ENCODE measurements at regions not wholly inside any gene's neighbourhood (a gene's known extent, or its start where the extent isn't known, plus 50 kb on each side); places are given as distances from the start of the nearest gene placed in this dataset.

DNA sequence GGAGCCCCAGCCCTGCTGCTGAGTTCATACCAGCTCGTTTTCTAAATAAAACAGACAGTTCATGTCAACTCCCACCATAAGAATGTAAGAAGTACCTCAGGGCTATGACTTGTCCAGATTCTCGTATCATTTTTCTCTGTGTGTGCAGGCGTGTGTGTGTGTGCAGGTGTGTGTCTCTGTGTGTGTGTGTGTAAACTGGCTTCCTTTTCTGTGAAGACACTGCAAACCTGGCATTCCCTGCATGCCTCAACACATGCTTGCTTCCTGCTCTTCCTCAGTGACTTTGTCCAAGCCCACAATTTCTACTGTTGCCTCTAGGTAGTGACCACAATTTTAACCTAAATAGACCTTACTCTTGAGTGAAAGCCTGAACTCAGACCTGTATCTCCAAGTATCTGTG is 879.0 kb downstream of the SLC4A3 start:
- Histone ChIP-seq H3K36me3 (ENCODE audit: insufficient read depth, low read length) (no peaks in the 10 kb centered on the region), H3K9me3 (ENCODE audit: control insufficient read depth, insufficient read depth, low read length) (no peaks in the 10 kb centered on the region), H3K4me1 (ENCODE audit: insufficient read depth, low read length) (peaks cover 2% of the 10 kb centered on the region; the same call in 1 of the 2 replicates), H3K9ac (ENCODE audit: low read depth, low read length) (no peak overlapping the region)

DNA sequence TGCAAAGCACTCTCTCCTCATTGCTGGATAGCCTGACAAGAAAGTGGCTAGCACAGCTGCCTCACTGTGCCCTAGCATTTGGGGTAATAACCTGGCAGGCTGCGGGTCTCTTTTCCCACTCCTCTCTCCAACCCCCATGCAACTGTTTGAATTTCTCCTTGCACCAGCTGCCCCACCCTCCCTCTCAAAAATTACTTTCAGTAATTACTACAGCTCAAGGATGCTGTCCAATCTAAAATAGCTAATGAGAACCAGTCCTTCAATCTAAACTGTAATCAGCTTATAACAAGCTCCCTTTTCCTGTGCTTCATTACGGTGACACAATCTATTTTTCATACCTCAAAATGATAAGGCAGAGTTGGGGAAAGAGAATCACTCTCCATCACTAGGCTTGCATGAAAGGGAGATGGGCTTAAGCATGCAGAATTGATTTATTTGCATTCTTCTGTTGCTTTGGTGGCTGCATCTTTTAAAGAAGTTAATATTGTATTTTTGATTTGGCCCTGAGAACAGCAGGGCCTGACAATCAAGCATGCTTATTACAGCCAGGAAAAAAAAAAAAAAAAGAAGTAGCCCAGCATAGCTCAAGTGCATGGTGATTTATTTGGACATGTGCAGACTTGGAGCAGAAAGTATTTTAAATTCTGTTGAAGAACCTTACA is 881.8 kb downstream of the SLC4A3 start:
- Histone ChIP-seq H3K36me3 (ENCODE audit: insufficient read depth, low read length) (no peaks in the 10 kb centered on the region), H3K4me1 (ENCODE audit: insufficient read depth, low read length) (peaks cover 2% of the 10 kb centered on the region; the same call in 1 of the 2 replicates), H3K9me3 (ENCODE audit: control insufficient read depth, insufficient read depth, low read length) (no peaks in the 10 kb centered on the region), H3K9ac (ENCODE audit: low read depth, low read length) (no peak overlapping the region)

DNA sequence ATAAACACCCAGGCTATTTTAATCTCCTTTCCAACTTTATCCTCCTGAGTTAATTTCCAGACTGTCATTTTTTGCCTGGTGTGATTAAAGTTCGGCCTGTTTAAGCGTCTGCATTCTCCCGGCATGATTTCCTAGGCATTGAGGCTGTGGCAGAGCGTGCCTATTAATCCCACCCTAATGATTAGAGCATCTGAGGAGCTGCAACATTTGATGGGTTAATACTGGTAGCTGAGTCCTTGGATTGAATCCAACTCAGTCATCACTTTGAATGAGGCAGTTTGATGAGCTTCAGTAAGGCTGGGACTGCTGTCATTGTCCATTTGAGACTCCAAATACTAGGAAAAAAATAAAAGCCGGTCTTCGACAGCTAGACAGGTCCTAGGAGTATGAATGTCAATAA is 882.5 kb downstream of the SLC4A3 start:
- H3K9ac ChIP-seq (ENCODE audit: low read depth, low read length), result no peak overlapping the region
- no peaks in the 10 kb centered on the region for H3K36me3 ChIP-seq (ENCODE audit: insufficient read depth, low read length)
- no peaks in the 10 kb centered on the region for H3K9me3 ChIP-seq (ENCODE audit: control insufficient read depth, insufficient read depth, low read length)
- H3K4me1 ChIP-seq (ENCODE audit: insufficient read depth, low read length), result peaks cover 2% of the 10 kb centered on the region; the same call in 1 of the 2 replicates

DNA sequence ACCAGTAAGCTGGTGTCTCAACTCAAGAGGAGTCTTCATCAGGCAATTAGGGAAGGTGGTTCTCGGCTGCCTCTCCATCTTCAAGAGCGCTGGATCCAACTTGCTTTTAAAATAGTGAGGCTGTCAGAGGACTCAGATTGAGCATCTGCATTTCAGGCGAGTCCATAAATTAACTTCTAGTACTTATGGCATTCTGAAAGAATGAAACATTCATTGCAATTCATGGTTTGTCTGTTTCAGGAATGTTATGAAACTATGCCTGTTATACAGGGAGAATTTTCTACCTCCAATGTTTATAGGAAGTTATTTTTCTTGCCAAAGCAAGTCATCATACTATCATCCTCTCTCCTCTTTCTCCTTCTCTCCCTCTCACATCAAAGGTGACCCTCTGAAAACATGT is 883.2 kb downstream of the SLC4A3 start:
- Histone ChIP-seq H3K36me3 (ENCODE audit: insufficient read depth, low read length) (no peaks in the 10 kb centered on the region), H3K4me1 (ENCODE audit: insufficient read depth, low read length) (peaks cover 2% of the 10 kb centered on the region; the same call in 1 of the 2 replicates), H3K9me3 (ENCODE audit: control insufficient read depth, insufficient read depth, low read length) (no peaks in the 10 kb centered on the region), H3K9ac (ENCODE audit: low read depth, low read length) (no peak overlapping the region)

DNA sequence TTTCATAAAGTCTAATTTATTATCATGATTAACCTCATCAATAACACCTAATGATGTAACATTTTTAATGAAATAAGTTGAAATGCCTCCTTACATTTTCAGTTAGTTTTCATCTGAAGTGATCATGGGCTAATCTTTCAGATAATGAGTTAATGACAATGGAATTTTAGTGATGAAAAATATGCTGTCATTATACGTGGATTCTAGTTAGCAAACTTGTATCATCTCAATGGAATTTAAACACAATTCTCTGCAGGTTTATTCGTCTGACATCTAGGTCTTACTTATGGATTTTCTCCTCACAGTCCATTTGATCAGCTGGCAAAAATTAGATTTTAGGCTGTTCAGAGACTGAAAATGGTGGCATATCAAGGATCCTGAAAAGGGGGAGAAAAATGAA is 885.0 kb downstream of the SLC4A3 start:
- H3K36me3 ChIP-seq (ENCODE audit: insufficient read depth, low read length), result no peaks in the 10 kb centered on the region
- no peaks in the 10 kb centered on the region for H3K9me3 ChIP-seq (ENCODE audit: control insufficient read depth, insufficient read depth, low read length)
- no peak overlapping the region for H3K9ac ChIP-seq (ENCODE audit: low read depth, low read length)
- H3K4me1 ChIP-seq (ENCODE audit: insufficient read depth, low read length), result peaks cover 2% of the 10 kb centered on the region; the same call in 1 of the 2 replicates

DNA sequence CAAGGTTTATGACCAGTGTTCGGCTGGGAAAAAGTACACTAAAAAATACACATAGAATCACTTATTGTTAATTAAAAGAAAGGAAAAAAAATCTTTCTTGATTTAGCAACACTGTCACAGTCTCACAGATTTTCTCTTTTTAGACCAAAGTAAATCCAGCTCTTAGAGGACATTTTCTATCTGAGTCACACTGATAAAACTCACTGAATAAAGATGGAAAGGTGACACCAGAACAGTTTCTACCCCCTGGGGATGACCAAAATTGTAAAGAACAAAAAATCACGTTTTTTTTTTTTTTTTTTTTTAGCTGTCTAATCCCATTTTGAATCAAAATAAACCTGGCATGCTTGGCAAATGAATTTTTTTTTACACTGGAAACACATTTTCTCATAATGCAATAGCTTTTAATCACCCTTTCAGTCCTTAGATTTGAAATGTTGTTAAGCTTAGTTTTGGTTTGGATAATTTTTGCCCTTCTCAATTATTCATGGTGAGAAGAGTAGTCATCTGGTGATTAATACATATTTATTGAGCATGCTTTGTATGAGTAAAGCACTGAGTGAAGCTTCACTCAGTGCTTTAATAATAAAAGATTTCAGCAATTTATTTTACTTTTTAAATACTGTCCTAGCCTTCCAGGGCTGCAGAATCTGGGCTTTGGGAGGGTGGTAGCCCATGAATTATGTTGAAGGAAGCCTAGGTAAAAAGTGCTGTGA is 886.3 kb downstream of the SLC4A3 start:
- no peak overlapping the region for H3K9ac ChIP-seq (ENCODE audit: low read depth, low read length)
- H3K4me1 ChIP-seq (ENCODE audit: insufficient read depth, low read length), result peaks cover 2% of the 10 kb centered on the region; the same call in 1 of the 2 replicates
- H3K36me3 ChIP-seq (ENCODE audit: insufficient read depth, low read length), result no peaks in the 10 kb centered on the region
- H3K9me3 ChIP-seq (ENCODE audit: control insufficient read depth, insufficient read depth, low read length), result no peaks in the 10 kb centered on the region

DNA sequence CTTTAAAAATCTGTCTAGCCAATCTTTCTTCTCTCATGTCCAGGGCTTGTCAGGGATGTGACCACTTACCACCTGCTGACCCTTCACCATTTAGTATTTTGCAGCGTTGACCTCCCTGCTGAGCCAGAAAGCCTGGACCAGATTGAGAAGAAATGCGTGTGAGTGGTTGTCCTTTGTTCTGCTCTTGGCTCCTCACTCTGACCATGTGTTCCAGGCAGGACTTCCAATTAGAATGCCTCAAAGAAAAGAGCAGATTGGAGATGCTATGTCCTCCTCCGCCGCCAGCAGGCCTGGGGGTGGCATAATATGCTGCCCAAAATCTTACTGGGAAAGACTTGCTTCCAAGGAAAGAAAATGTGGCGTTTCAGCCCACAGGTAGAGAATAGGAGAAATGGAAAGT is 894.1 kb downstream of the SLC4A3 start:
- Histone ChIP-seq H3K9ac (ENCODE audit: low read depth, low read length) (no peak overlapping the region), H3K4me1 (ENCODE audit: insufficient read depth, low read length) (no peaks in the 10 kb centered on the region), H3K9me3 (ENCODE audit: control insufficient read depth, insufficient read depth, low read length) (no peaks in the 10 kb centered on the region; the same call in 1 of the 2 replicates), H3K36me3 (ENCODE audit: insufficient read depth, low read length) (no peaks in the 10 kb centered on the region)

DNA sequence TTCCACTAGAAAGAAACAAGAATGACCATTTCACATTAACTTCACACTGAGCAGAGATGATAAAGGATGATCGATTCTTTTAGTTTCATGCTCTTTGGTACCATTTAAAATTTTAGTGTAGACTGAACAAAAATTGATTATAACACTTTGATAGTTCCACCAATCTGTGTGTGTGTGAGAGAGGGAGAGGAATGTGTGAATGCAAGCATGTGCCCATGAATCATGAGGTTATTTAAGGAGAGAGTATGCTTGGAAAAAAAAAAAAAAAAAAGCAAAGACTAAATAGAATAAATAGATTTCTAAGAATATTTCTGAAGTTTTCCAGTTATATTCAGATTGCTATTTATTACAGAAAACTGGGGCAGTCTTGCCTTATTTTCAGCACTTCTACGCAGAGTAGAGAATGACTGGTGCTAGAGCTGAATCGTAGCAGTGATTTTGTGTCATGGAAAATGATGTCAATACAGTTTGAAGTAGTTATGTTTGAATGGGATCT is 900.8 kb downstream of the SLC4A3 start:
- Histone ChIP-seq H3K9me3 (ENCODE audit: control insufficient read depth, insufficient read depth, low read length) (peaks cover 7% of the 10 kb centered on the region), H3K4me1 (ENCODE audit: insufficient read depth, low read length) (no peaks in the 10 kb centered on the region), H3K9ac (ENCODE audit: low read depth, low read length) (no peak overlapping the region), H3K36me3 (ENCODE audit: insufficient read depth, low read length) (no peaks in the 10 kb centered on the region)

DNA sequence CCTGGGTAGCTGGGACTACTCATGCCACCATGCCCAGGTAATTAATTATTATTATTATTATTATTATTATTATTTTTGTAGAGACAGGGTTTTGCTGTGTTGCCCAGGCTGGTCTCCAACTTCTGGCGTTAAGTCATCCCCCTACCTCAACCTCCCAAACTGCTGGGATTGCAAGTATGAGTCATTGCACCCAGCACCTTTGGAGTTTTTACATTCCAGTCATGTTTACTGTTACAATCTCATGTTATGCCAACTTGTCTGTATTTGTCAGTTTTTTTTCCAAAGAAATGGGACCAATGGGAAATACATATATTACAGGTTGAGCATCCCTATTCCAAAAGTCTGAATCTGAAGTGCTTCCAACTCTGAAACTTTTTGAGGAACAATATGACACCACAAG is 903.8 kb downstream of the SLC4A3 start:
- H3K4me1 ChIP-seq (ENCODE audit: insufficient read depth, low read length), result no peaks in the 10 kb centered on the region

DNA sequence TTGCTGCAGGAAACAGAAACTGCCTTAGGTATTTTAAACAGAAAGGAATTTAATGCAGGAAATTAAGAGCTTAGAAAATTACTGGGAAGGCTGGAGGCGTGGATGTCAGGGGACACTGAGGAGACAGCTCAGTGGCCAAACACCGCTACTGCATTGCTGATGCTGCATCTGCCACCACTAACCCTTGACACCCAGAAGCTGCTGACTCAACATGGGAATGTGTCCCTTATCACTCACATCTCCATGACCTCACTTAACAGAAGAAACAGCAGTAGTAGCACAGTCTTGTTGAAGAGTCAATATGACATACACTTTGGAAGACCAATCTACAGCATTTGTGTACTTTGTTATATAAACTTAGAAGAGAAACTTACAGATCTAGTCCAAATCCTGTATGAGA is 906.1 kb downstream of the SLC4A3 start:
- H3K9me3 ChIP-seq (ENCODE audit: control insufficient read depth, insufficient read depth, low read length), result peaks cover 13% of the 10 kb centered on the region
- no peaks in the 10 kb centered on the region for H3K4me1 ChIP-seq (ENCODE audit: insufficient read depth, low read length)
- no peaks in the 10 kb centered on the region for H3K36me3 ChIP-seq (ENCODE audit: insufficient read depth, low read length)
- H3K9ac ChIP-seq (ENCODE audit: low read depth, low read length), result no peak overlapping the region

More for the DNA sequence above, 903.8 kb downstream of the SLC4A3 start:
- Histone ChIP-seq H3K9ac (ENCODE audit: low read depth, low read length) (no peak overlapping the region), H3K9me3 (ENCODE audit: control insufficient read depth, insufficient read depth, low read length) (peaks cover 13% of the 10 kb centered on the region), H3K36me3 (ENCODE audit: insufficient read depth, low read length) (no peaks in the 10 kb centered on the region)

DNA sequence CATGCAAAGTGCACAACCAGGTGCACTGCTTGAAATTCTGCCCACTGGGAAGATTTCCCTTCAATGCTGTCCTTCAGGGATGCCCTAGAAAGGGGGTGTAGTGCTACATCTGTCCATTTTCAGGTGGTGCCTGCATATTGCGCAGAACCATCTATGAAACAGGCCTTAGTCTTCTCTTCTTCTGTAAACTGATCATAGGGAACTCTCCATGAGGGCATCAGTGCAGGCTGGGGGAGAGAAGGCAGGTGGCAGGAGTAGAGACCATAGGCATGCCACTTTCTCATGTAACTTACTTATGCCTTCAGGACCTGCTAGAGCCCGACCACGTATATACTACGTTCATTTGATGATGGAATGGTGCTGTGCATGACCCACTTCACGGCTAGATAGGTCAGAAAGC is 912.1 kb downstream of the SLC4A3 start:
- Histone ChIP-seq H3K9me3 (ENCODE audit: control insufficient read depth, insufficient read depth, low read length) (0 out of 2 replicates have a peak, but pooled peaks cover 2% of the 10 kb centered on the region), H3K36me3 (ENCODE audit: insufficient read depth, low read length) (no peaks in the 10 kb centered on the region)

DNA sequence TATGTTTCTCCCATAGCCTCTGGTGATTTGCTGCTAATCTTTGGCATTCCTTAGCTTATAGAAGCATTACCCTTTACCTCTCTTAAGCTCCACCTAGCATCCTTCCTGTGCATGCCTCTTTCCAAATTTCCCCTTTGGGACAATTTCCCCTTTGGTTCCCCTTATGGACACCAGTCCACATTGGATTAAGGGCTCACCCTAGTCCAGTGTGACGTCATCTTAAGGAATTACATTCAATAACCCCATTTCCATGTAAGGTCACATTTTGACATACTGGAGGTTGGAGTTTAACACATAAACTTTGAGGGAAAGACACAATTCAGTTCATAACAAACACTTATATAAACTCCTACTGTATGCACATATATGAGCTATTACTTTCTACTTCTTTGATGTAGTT is 916.6 kb downstream of the SLC4A3 start:
- no peak overlapping the region for H3K9ac ChIP-seq (ENCODE audit: low read depth, low read length)
- no peaks in the 10 kb centered on the region for H3K4me1 ChIP-seq (ENCODE audit: insufficient read depth, low read length)
- no peaks in the 10 kb centered on the region for H3K36me3 ChIP-seq (ENCODE audit: insufficient read depth, low read length)
- H3K9me3 ChIP-seq (ENCODE audit: control insufficient read depth, insufficient read depth, low read length), result no peaks in the 10 kb centered on the region

More for the DNA sequence above, 912.1 kb downstream of the SLC4A3 start:
- Histone ChIP-seq H3K4me1 (ENCODE audit: insufficient read depth, low read length) (no peaks in the 10 kb centered on the region), H3K9ac (ENCODE audit: low read depth, low read length) (no peak overlapping the region)

DNA sequence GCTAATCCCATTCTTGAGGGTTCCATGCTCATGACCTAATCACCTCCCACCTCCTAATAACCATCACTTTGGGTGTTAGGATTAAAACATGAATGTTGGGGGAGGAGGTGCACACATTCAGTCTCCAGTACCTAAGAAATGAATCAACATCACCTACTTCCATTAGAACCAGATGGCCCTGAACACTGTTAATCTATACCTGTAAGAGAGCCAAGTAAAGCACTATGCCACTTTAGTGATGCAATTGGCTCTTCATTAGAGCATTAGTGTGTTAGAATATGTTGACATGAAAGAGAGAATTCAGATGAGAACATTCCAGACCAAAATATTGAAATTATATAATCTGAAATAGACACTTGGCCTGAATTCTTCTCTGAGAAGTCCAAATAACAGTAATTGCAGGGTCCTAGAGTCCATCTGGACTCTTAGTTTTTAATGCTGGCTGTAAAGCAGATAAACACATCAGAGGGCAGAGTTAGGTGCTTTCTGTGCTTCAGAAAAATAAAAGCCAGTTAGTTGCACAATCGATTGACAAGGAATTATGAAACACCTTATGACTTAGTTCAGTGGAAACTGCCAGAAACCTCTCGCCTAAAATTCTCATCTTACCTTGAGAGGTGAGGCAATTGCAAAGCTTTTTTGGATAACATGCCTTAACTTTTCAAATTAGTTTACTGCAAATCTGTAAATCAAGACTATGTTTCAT is 923.7 kb downstream of the SLC4A3 start:
- no peaks in the 10 kb centered on the region for H3K9me3 ChIP-seq (ENCODE audit: control insufficient read depth, insufficient read depth, low read length)
- H3K36me3 ChIP-seq (ENCODE audit: insufficient read depth, low read length), result no peaks in the 10 kb centered on the region
- H3K9ac ChIP-seq (ENCODE audit: low read depth, low read length), result no peak overlapping the region
- H3K4me1 ChIP-seq (ENCODE audit: insufficient read depth, low read length), result no peaks in the 10 kb centered on the region

DNA sequence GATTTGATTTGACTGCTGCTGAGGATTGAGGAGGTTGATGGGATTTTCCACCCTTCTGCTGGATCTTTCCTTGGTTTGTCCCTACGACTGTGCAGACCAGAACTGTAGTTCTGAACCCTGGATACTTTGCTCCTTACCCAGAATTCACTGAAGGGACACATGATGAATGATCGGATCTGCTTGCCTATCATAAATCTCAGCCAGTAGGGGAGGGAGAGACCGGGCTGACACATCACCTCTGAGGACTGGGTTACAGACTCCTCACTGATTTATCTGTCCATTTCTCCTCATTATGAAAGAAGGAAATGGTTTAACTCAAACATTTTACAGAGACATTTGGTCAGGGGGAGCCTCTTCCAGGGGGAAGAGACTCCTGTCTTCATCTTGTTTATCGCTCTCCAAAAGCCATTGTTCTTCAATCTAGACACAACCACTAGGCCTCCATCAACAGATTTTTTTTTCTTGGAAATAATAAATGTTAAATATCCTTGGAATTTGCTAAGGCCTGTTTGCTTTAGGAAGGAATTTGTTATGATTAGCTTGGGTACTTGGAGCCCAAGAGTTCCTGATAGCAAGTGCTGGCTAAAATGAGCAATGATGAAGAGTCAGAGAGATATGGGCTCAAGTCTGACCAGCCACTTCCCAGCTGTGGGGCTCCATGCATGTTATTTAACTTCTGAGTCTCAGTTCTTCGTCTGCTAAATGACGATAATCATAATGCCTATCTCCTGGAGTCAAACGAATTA is 925.5 kb downstream of the SLC4A3 start:
- H3K4me1 ChIP-seq (ENCODE audit: insufficient read depth, low read length), result no peaks in the 10 kb centered on the region
- no peaks in the 10 kb centered on the region for H3K36me3 ChIP-seq (ENCODE audit: insufficient read depth, low read length)
- H3K9ac ChIP-seq (ENCODE audit: low read depth, low read length), result no peak overlapping the region
- H3K9me3 ChIP-seq (ENCODE audit: control insufficient read depth, insufficient read depth, low read length), result no peaks in the 10 kb centered on the region

Data from ES-I3 (cell line).